Ovary (tissue), 3 donors: ENCODE measurements at regions not wholly inside any gene's neighbourhood (a gene's known extent, or its start where the extent isn't known, plus 50 kb on each side); places are given as distances from the start of the nearest gene placed in this dataset.

Experiments used
- EP300 ChIP-seq: sonication (generic); formaldehyde crosslinking; IDR thresholded peaks from one replicate; pipeline ENCODE4 v1.6.1; 2017; ENCODE audit warnings: antibody characterized with exemption
- TF ChIP-seq, protein P1 (sequence below), 3 donors: fragments of 450-650 bp in 2 of 3; fragments of 200-600 bp in 1 of 3; IDR thresholded peaks; one replicate each; pipeline versions ENCODE4 v1.5.1 to v1.8.0; 2016 to 2022; ENCODE audit warnings: antibody characterized with exemption in 3 of 3, mild to moderate bottlenecking in 1 of 3
- donor health status: DM: no; HTN: no; CAD: no.

DNA sequence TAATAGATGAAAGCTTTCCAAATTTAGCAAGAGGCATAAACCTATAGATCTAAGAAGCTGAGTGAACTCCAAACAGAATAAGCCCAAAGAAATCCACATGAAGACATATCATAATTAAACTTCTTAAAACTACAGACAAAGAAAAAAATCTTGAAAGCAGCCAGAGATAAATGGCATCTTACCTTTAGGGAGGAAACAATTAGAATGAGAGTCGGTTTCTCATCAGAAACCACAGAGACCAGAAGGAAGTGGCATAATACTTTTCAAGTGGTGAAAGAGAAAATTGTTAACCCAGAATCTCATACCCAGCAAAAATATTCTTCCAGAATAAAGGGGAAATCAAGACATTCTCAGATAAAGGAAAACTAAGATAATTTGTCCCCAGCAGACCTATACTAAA, 98.9 kb upstream of the NANOS1 start:
- TF ChIP-seq, protein P1, sequence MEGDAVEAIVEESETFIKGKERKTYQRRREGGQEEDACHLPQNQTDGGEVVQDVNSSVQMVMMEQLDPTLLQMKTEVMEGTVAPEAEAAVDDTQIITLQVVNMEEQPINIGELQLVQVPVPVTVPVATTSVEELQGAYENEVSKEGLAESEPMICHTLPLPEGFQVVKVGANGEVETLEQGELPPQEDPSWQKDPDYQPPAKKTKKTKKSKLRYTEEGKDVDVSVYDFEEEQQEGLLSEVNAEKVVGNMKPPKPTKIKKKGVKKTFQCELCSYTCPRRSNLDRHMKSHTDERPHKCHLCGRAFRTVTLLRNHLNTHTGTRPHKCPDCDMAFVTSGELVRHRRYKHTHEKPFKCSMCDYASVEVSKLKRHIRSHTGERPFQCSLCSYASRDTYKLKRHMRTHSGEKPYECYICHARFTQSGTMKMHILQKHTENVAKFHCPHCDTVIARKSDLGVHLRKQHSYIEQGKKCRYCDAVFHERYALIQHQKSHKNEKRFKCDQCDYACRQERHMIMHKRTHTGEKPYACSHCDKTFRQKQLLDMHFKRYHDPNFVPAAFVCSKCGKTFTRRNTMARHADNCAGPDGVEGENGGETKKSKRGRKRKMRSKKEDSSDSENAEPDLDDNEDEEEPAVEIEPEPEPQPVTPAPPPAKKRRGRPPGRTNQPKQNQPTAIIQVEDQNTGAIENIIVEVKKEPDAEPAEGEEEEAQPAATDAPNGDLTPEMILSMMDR (IDR thresholded peaks at IDR 0.05) = no peak
- no peak for TF ChIP-seq EP300
